ENCODE measurements at regions not wholly inside any gene's neighbourhood (a gene's known extent, or its start where the extent isn't known, plus 50 kb on each side); places are given as distances from the start of the nearest gene placed in this dataset.
"Not testable (repeated sequence)": the region's sequence is repeated elsewhere in the genome, so short reads cannot be mapped to it uniquely, and the experiment has no call there.

- TF ChIP-seq CTCF (conservative IDR thresholded peaks at IDR 0.05; ENCODE audit: control insufficient read depth, insufficient read depth, low read depth, low read length), result no peak
- no peak overlapping the region for H3K4me3 ChIP-seq (ENCODE audit: control insufficient read depth, low read depth, low read length)
- no peak for DNase-seq (ENCODE audit: low read depth)
Observed at GRCh38 chr12:90677055-90677454, 277.9 kb downstream of the CCER1 start.

GRCh38 chr12:90675106-90675505, 279.9 kb downstream of the CCER1 start:
- DNase-seq (ENCODE audit: low read depth), result no peak
- H3K4me3 ChIP-seq (ENCODE audit: control insufficient read depth, low read depth, low read length), result no peak overlapping the region
- no peak for TF ChIP-seq CTCF (conservative IDR thresholded peaks at IDR 0.05; ENCODE audit: control insufficient read depth, insufficient read depth, low read depth, low read length)

GRCh38 chr12:90672081-90672480, 282.9 kb downstream of the CCER1 start:
- H3K4me3 ChIP-seq (ENCODE audit: control insufficient read depth, low read depth, low read length), result no peak overlapping the region
- no peak for DNase-seq (ENCODE audit: low read depth)
- TF ChIP-seq CTCF (conservative IDR thresholded peaks at IDR 0.05; ENCODE audit: control insufficient read depth, insufficient read depth, low read depth, low read length), result no peak

- H3K4me3 ChIP-seq (ENCODE audit: control insufficient read depth, low read depth, low read length); DNase-seq (ENCODE audit: low read depth): not testable (repeated sequence)
Observed at GRCh38 chr12:90663949-90664348, 291.0 kb downstream of the CCER1 start.

- H3K4me3 ChIP-seq (ENCODE audit: control insufficient read depth, low read depth, low read length), result no peak overlapping the region
- no peak for DNase-seq (ENCODE audit: low read depth)
- TF ChIP-seq CTCF (conservative IDR thresholded peaks at IDR 0.05; ENCODE audit: control insufficient read depth, insufficient read depth, low read depth, low read length), result no peak
Observed at GRCh38 chr12:90659060-90659459, 295.9 kb downstream of the CCER1 start.

DNA sequence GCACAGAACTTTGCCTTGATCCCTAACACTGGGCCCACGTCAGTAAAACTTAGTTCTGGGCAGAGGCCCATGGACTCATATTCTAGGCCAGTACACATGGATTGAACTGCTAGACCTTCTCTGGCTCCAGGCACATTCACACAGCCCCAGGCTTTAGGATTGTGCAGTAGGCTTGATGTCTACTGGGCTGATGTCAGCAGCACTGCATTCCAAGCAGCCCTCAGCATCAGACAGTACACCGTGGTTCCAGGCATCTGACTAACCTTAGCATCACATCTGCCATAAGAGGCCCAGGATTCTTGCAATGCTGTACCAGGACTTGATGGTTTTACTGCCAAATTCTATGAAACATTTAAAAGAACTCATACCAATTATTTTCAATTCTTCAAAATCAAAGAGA, 301.9 kb downstream of the CCER1 start:
- no peak overlapping the region for H3K4me3 ChIP-seq (ENCODE audit: control insufficient read depth, low read depth, low read length)
- no peak for TF ChIP-seq CTCF (conservative IDR thresholded peaks at IDR 0.05; ENCODE audit: control insufficient read depth, insufficient read depth, low read depth, low read length)
- DNase-seq (ENCODE audit: low read depth), result peak; percentile 60

DNA sequence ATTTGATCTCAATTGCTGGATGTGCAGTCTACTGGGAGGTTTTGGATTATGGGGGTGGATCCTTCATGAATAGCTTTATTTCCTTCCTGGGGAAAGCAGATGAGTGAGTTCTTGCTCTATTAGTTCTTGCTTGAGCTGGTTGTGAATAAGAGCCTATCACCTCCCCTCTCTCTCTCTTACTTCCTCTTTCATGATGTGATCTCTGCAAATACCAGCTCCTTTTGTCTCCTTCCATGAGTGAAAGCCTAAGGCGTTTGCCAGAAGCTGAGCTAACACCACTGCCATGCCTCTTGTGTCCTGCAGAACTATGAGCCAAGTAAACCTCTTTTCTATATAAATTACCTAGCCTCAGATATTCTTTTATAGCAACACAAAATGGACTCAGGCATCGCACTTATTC, 302.7 kb downstream of the CCER1 start:
- no peak for TF ChIP-seq CTCF (conservative IDR thresholded peaks at IDR 0.05; ENCODE audit: control insufficient read depth, insufficient read depth, low read depth, low read length)
- no peak overlapping the region for H3K4me3 ChIP-seq (ENCODE audit: control insufficient read depth, low read depth, low read length)
- peak; percentile 16 for DNase-seq (ENCODE audit: low read depth)

Data from fibroblast of mammary gland (primary cell).